Transverse colon (tissue), 4 donors: ENCODE measurements at regions not wholly inside any gene's neighbourhood (a gene's known extent, or its start where the extent isn't known, plus 50 kb on each side); places are given as distances from the start of the nearest gene placed in this dataset.

ENCODE experiments used
- DNase-seq: peaks from one replicate; pipeline ENCODE4 v3.0.0-alpha.2; 2019
- H3K27ac ChIP-seq, 4 donors: fragments of 200-600 bp; sonication (generic); 2 replicates each; pipeline ENCODE4 v1.5.1; 2016 to 2018; ENCODE audit warnings: inconsistent platforms in 4 of 4
- H3K27me3 ChIP-seq: fragments of 200-600 bp; sonication (generic); 2 replicates; pipeline ENCODE4 v1.5.1; 2017; ENCODE audit warnings: inconsistent platforms
- H3K36me3 ChIP-seq, 4 donors: fragments of 200-600 bp; sonication (generic); 2 replicates each; pipeline ENCODE4 v1.5.1; 2017 to 2019; ENCODE audit warnings: inconsistent platforms in 4 of 4
- H3K4me1 ChIP-seq, 4 donors: fragments of 200-600 bp; sonication (generic); 2 replicates each; pipeline ENCODE4 v1.5.1; 2017 to 2020; ENCODE audit warnings: inconsistent platforms in 4 of 4
- H3K4me3 ChIP-seq, 4 donors: fragments of 200-600 bp; sonication (generic); 1 replicate in 1 of 4; 2 replicates in 3 of 4; pipeline versions ENCODE4 v1.5.1 to v1.6.1; 2017 to 2019; ENCODE audit warnings: inconsistent platforms in 4 of 4
- H3K9me3 ChIP-seq, 2 donors: fragments of 200-600 bp; sonication (generic); 2 replicates each; pipeline ENCODE4 v1.5.1; 2017 to 2019; ENCODE audit warnings: inconsistent platforms in 2 of 2
- CTCF ChIP-seq, 5 experiments: fragments of 200-600 bp in 3 of 5; fragments of 450-650 bp in 2 of 5; sonication (generic) in 3 of 5; IDR thresholded peaks; 1 replicate in 2 of 5; 2 replicates in 3 of 5; pipeline ENCODE4 v1.5.1; 2016 to 2017; ENCODE audit warnings: antibody characterized with exemption in 5 of 5, inconsistent platforms in 3 of 5, mild to moderate bottlenecking in 2 of 5, moderate library complexity in 1 of 5
- EP300 ChIP-seq: sonication (generic); formaldehyde crosslinking; IDR thresholded peaks from one replicate; pipeline ENCODE4 v1.6.1; 2017; ENCODE audit warnings: antibody characterized with exemption, low read depth
- POLR2A ChIP-seq: fragments of 450-650 bp; IDR thresholded peaks from one replicate; pipeline ENCODE4 v1.6.1; 2016; ENCODE audit warnings: antibody characterized with exemption, mild to moderate bottlenecking, moderate library complexity
- POLR2AphosphoS5 ChIP-seq, 3 donors: sonication (generic); formaldehyde crosslinking; IDR thresholded peaks; one replicate each; pipeline ENCODE4 v1.6.1; 2016; ENCODE audit warnings: antibody characterized with exemption in 3 of 3
- WGBS, 2 donors: methylation state at CpG; one replicate each; pipeline ENCODE4 v1.1.5; 2018; ENCODE audit warnings: low coverage in 1 of 2; 5-methylcytosine and 5-hydroxymethylcytosine counted together
- in situ Hi-C, 4 donors: fragments of 200-750 bp; cut with MboI; loops; one replicate each; pipeline versions ENCODE4 v1.15.0 to v1.15.1; 2017; ENCODE audit warnings: low sequenced_read_pairs in 3 of 4, low pct_ligation_motif_present in 1 of 4, low pct_unique_long_range_greater_than_20kb in 1 of 4
- intact Hi-C: fragments of 100-400 bp; cut with DNase I; formaldehyde crosslinking; loops from one replicate; pipeline ENCODE4 v1.15.1; 2023; ENCODE audit warnings: low total_unique reads

- in situ Hi-C loops = no loop called here
- intact Hi-C loops = no loop called here
- Histone ChIP-seq H3K4me1 (no peaks in the 10 kb centered on the region), H3K9me3 (no peaks in the 10 kb centered on the region), H3K27me3 (no peaks in the 10 kb centered on the region), H3K27ac (no peak overlapping the region), H3K4me3 (no peak overlapping the region), H3K36me3 (no peaks in the 10 kb centered on the region)
- 87% methylated on average over 5 of the region's 5 CpGs; no CpG with 5 or more reads in 1 of the 2 donors for WGBS, 2 donors
- DNase-seq = no peak
- no peak for TF ChIP-seq POLR2AphosphoS5 (IDR thresholded peaks at IDR 0.05)
- TF ChIP-seq EP300 = no peak
- TF ChIP-seq POLR2A = no peak
- no peak for TF ChIP-seq CTCF (IDR thresholded peaks at IDR 0.05)
Measured at GRCh38 chr18:6602365-6602764, 127.2 kb upstream of the ARHGAP28 start.

GRCh38 chr18:6604573-6604941 lies 125.0 kb upstream of the ARHGAP28 start:
- H3K4me3 ChIP-seq = no peak overlapping the region
- TF ChIP-seq EP300 (no peak), POLR2A (no peak), POLR2AphosphoS5 (IDR thresholded peaks at IDR 0.05) (no peak), CTCF (IDR thresholded peaks at IDR 0.05) (no peak)
- H3K36me3 ChIP-seq = no peaks in the 10 kb centered on the region
- no peak overlapping the region for H3K27ac ChIP-seq
- H3K27me3 ChIP-seq = no peaks in the 10 kb centered on the region
- in situ Hi-C loops = no loop called here
- intact Hi-C loops = no loop called here
- DNase-seq = no peak
- WGBS, 2 donors = 41 to 60% methylated on average over 1 to 3 of the region's 3 CpGs
- no peaks in the 10 kb centered on the region for H3K4me1 ChIP-seq
- H3K9me3 ChIP-seq = no peaks in the 10 kb centered on the region

- no peak overlapping the region for H3K4me3 ChIP-seq
- in situ Hi-C loops = no loop called here
- no peaks in the 10 kb centered on the region for H3K9me3 ChIP-seq
- H3K27ac ChIP-seq = peak overlapping the region in 3 of 4 donors; percentile 31 to 55 (median 46)
- H3K4me1 ChIP-seq = no peaks in the 10 kb centered on the region
- H3K36me3 ChIP-seq = no peaks in the 10 kb centered on the region
- intact Hi-C loops = no loop called here
- DNase-seq = no peak
- H3K27me3 ChIP-seq = no peaks in the 10 kb centered on the region
- TF ChIP-seq CTCF (IDR thresholded peaks at IDR 0.05) (no peak), POLR2AphosphoS5 (IDR thresholded peaks at IDR 0.05) (no peak), EP300 (no peak), POLR2A (no peak)
- WGBS, 2 donors = 55 to 67% methylated on average over 5 to 6 of the region's 6 CpGs
Measured at GRCh38 chr18:6605115-6605869, 124.2 kb upstream of the ARHGAP28 start.

GRCh38 chr18:6606411-6607085 lies 123.0 kb upstream of the ARHGAP28 start:
- H3K9me3 ChIP-seq = no peaks in the 10 kb centered on the region
- H3K4me3 ChIP-seq = no peak overlapping the region
- intact Hi-C loops (no loop called here), in situ Hi-C loops (no loop called here)
- H3K27ac ChIP-seq = no peak overlapping the region
- H3K4me1 ChIP-seq = no peaks in the 10 kb centered on the region
- no peaks in the 10 kb centered on the region for H3K36me3 ChIP-seq
- TF ChIP-seq EP300 (no peak), POLR2AphosphoS5 (IDR thresholded peaks at IDR 0.05) (no peak), POLR2A (no peak), CTCF (IDR thresholded peaks at IDR 0.05) (no peak)
- H3K27me3 ChIP-seq = no peaks in the 10 kb centered on the region
- no peak for DNase-seq
- WGBS, 2 donors = 81 to 83% methylated on average over 2 to 4 of the region's 4 CpGs
